ENCODE measurements at regions not wholly inside any gene's neighbourhood (a gene's known extent, or its start where the extent isn't known, plus 50 kb on each side); places are given as distances from the start of the nearest gene placed in this dataset.

DNA sequence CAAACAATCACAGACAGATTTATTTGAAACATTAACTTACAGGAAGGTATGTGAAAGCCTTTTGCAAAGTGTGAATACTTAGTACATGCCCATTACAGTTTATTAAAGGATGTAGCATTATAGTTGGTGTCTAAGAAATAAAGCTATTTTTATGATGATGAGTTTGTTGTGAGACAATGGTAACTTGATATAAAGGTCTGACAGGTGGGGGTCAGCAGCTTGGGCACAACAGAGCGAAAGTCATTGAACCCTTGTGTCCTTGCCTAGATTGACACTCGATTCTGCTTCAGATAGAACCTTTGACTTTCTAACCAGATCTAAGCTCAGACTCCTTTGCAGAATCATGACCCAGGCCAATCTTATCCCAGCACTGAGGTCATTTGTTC lies 777.9 kb downstream of the NTRK3 start:
- Histone ChIP-seq H3K36me3 (replicated peaks in 1 of 2; ENCODE audit: control insufficient read depth in 1 of 2, insufficient read depth in 2 of 2, low read length in 2 of 2) (no peaks in the 10 kb centered on the region), H3K9ac (ENCODE audit: insufficient read depth, low read depth, low read length) (no peak overlapping the region), H3K4me2 (ENCODE audit: low read depth, low read length) (no peak overlapping the region), H3K79me2 (ENCODE audit: insufficient read depth, low read length) (no peaks in the 10 kb centered on the region), H4K20me1 (ENCODE audit: insufficient read depth, low read length) (no peaks in the 10 kb centered on the region), H3K27ac (ENCODE audit: extremely low read length, insufficient read depth, low read length) (no peak overlapping the region), H3K4me3 (replicated peaks in 1 of 3; ENCODE audit: insufficient read depth in 1 of 3, low read depth in 2 of 3, low read length in 3 of 3) (no peak overlapping the region), H2AFZ (ENCODE audit: low read length) (no peak overlapping the region), H3K27me3 (ENCODE audit: control insufficient read depth in 1 of 2, insufficient read depth in 2 of 2, low read length in 2 of 2) (no peaks in the 10 kb centered on the region), H3K9me3 (ENCODE audit: low read length) (peaks cover 87% of the 10 kb centered on the region), H3K4me1 (ENCODE audit: insufficient read depth, low read length) (no peaks in the 10 kb centered on the region)
- ChIA-PET POLR2A (no interaction called here), CTCF (ENCODE audit: low intra/inter-chr PET ratio, low total read pairs) (no interaction called here)
- ATAC-seq = no peak
- in situ Hi-C loops (cut with HindIII; ENCODE audit: extremely low pct_ligation_motif_present, low pct_unique_long_range_greater_than_20kb) (no loop called here), intact Hi-C loops (cut with micrococcal nuclease; ENCODE audit: unreplicated experiment) (no loop called here)
- TF ChIP-seq, protein P1, sequence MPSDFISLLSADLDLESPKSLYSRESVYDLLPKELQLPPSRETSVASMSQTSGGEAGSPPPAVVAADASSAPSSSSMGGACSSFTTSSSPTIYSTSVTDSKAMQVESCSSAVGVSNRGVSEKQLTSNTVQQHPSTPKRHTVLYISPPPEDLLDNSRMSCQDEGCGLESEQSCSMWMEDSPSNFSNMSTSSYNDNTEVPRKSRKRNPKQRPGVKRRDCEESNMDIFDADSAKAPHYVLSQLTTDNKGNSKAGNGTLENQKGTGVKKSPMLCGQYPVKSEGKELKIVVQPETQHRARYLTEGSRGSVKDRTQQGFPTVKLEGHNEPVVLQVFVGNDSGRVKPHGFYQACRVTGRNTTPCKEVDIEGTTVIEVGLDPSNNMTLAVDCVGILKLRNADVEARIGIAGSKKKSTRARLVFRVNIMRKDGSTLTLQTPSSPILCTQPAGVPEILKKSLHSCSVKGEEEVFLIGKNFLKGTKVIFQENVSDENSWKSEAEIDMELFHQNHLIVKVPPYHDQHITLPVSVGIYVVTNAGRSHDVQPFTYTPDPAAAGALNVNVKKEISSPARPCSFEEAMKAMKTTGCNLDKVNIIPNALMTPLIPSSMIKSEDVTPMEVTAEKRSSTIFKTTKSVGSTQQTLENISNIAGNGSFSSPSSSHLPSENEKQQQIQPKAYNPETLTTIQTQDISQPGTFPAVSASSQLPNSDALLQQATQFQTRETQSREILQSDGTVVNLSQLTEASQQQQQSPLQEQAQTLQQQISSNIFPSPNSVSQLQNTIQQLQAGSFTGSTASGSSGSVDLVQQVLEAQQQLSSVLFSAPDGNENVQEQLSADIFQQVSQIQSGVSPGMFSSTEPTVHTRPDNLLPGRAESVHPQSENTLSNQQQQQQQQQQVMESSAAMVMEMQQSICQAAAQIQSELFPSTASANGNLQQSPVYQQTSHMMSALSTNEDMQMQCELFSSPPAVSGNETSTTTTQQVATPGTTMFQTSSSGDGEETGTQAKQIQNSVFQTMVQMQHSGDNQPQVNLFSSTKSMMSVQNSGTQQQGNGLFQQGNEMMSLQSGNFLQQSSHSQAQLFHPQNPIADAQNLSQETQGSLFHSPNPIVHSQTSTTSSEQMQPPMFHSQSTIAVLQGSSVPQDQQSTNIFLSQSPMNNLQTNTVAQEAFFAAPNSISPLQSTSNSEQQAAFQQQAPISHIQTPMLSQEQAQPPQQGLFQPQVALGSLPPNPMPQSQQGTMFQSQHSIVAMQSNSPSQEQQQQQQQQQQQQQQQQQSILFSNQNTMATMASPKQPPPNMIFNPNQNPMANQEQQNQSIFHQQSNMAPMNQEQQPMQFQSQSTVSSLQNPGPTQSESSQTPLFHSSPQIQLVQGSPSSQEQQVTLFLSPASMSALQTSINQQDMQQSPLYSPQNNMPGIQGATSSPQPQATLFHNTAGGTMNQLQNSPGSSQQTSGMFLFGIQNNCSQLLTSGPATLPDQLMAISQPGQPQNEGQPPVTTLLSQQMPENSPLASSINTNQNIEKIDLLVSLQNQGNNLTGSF (CRISPR knock-in tag; IDR thresholded peaks at IDR 0.05) = no peak
- no peak for TF ChIP-seq ZNF678 (CRISPR knock-in tag; IDR thresholded peaks at IDR 0.05)
- no peak for FAIRE-seq
- BruUV-seq (replicated peaks) = no TSS peak
- no peak for DNase-seq (ENCODE audit: low spot score)
- WGBS (ENCODE audit: low lambda C conversion rate) = 0% methylated on average over 2 of the region's 2 CpGs

All from HepG2 (cell line).